Right lobe of liver (tissue), 6 donors: ENCODE measurements at regions not wholly inside any gene's neighbourhood (a gene's known extent, or its start where the extent isn't known, plus 50 kb on each side); places are given as distances from the start of the nearest gene placed in this dataset.

Experiments used
- ATAC-seq, 4 donors: fragments of 200-7000 bp; cut with Tn5 transposase; one replicate each; pipeline ENCODE4 v1.9.1; 2020; ENCODE audit warnings: mild to moderate bottlenecking in 4 of 4, moderate library complexity in 4 of 4
- DNase-seq, 3 donors: peaks; one replicate each; pipeline ENCODE4 v3.0.0-alpha.2; 2020
- H3K27ac ChIP-seq, 3 donors: fragments of 200-600 bp; one replicate each; pipeline ENCODE4 v1.8.0; 2022
- H3K27me3 ChIP-seq, 2 donors: fragments of 200-600 bp; one replicate each; pipeline ENCODE4 v1.8.0; 2022
- H3K36me3 ChIP-seq, 4 donors: fragments of 200-600 bp; sonication (generic) in 1 of 4; one replicate each; pipeline versions ENCODE4 v1.5.1 to v1.8.0; 2017 to 2022; ENCODE audit warnings: control low read depth in 1 of 4
- H3K4me1 ChIP-seq, 4 donors: fragments of 200-600 bp; sonication (generic) in 1 of 4; one replicate each; pipeline versions ENCODE4 v1.5.1 to v1.8.0; 2017 to 2022; ENCODE audit warnings: control low read depth in 1 of 4
- H3K4me3 ChIP-seq, 3 donors: fragments of 200-600 bp; one replicate each; pipeline ENCODE4 v1.8.0; 2022
- H3K9me3 ChIP-seq, 4 donors: fragments of 200-600 bp; sonication (generic) in 1 of 4; one replicate each; pipeline versions ENCODE4 v1.5.1 to v1.8.0; 2017 to 2022; ENCODE audit warnings: control low read depth in 1 of 4
- CTCF ChIP-seq, 4 donors: fragments of 200-600 bp in 3 of 4; fragments of 450-650 bp in 1 of 4; IDR thresholded peaks; one replicate each; pipeline versions ENCODE4 v1.5.1 to v1.8.0; 2016 to 2022; ENCODE audit warnings: antibody characterized with exemption in 4 of 4, mild to moderate bottlenecking in 2 of 4
- POLR2A ChIP-seq: fragments of 450-650 bp; IDR thresholded peaks from one replicate; pipeline ENCODE4 v1.6.1; 2017; ENCODE audit warnings: antibody characterized with exemption, mild to moderate bottlenecking
- WGBS: methylation state at CpG from one replicate; pipeline ENCODE4 v1.1.6; 2018; ENCODE audit warnings: low coverage, low lambda C conversion rate; ENCODE audit not compliant: insufficient coverage; ENCODE audit errors: missing lambda C conversion rate; 5-methylcytosine and 5-hydroxymethylcytosine counted together
- intact Hi-C, 2 donors: fragments of 100-400 bp; cut with DNase I; formaldehyde crosslinking; loops; one replicate each; pipeline versions ENCODE4 v1.11.2 to v1.14.1; 2022
- donor health status: DM: no; HTN: yes; CAD: no.
- donor health status: DM: no; HTN: no; CAD: no.
- donor health status: DM: no; HTN: no; CAD: no.
- donor health status: DM: no; HTN: yes; CAD: no.
- donor health status: DM: no; HTN: yes; CAD: no.

GRCh38 chr2:145777914-145778313, 1258.0 kb upstream of the ZEB2 start:
- Histone ChIP-seq H3K4me1 (no peaks in the 10 kb centered on the region), H3K36me3 (no peaks in the 10 kb centered on the region), H3K27me3 (no peaks in the 10 kb centered on the region), H3K4me3 (no peak overlapping the region), H3K9me3 (no peaks in the 10 kb centered on the region), H3K27ac (no peak overlapping the region)
- WGBS, result 84% methylated on average over 3 of the region's 3 CpGs
- DNase-seq (no peak), ATAC-seq (no peak)
- intact Hi-C loops, result no loop called here
- TF ChIP-seq POLR2A (no peak), CTCF (IDR thresholded peaks at IDR 0.05) (no peak)

DNA sequence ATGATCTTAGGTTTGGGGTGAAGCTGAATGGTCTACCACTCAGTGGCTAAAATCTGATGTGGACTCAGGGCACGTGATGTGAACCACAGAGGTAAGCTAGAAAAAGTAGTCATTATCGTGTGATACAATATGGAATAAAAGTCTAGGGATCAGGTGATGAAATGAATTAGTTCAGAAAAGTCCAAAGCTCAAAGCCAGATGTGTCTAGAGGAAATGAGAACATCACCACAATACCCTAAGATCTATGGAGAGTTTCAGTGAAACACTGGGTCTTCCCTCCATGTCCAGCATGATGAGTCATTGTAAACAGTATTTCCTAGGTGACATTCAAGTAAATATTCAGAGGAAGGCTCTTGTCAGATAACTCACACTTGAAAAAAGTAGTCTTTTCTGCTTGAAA, 1257.4 kb upstream of the ZEB2 start:
- TF ChIP-seq POLR2A, result no peak
- no peak for TF ChIP-seq CTCF (IDR thresholded peaks at IDR 0.05)
- H3K27ac ChIP-seq, result no peak overlapping the region
- WGBS, result 94% methylated on average over 2 of the region's 2 CpGs
- no peaks in the 10 kb centered on the region for H3K4me1 ChIP-seq
- DNase-seq, result no peak
- intact Hi-C loops, result no loop called here
- no peaks in the 10 kb centered on the region for H3K36me3 ChIP-seq
- ATAC-seq, result peak in 1 of 4 donors; percentile 83
- H3K4me3 ChIP-seq, result no peak overlapping the region
- no peaks in the 10 kb centered on the region for H3K9me3 ChIP-seq
- H3K27me3 ChIP-seq, result no peaks in the 10 kb centered on the region

DNA sequence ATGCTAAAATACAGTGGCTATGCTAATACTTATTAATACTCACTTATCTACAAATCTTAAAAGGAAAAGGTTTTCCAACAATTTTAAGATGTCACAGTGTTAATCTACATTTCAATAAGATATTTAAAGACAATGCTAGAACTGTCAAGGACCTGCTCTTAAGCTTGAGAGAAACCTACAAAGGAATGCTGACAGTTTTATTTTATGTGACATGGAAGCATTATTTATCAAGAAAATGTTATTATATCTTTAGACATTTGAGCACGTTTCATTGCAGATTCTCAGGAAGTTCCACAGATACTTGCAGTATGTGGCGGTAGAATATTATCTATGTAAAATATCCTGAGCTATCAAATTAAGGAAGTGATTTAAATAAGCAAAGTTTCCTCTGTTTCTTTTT, 1255.7 kb upstream of the ZEB2 start:
- TF ChIP-seq CTCF (IDR thresholded peaks at IDR 0.05) (no peak), POLR2A (no peak)
- no peak for DNase-seq
- no peaks in the 10 kb centered on the region for H3K27me3 ChIP-seq
- 60% methylated on average over 2 of the region's 2 CpGs for WGBS
- intact Hi-C loops, result no loop called here
- no peak overlapping the region for H3K27ac ChIP-seq
- H3K4me1 ChIP-seq, result no peaks in the 10 kb centered on the region
- H3K9me3 ChIP-seq, result no peaks in the 10 kb centered on the region
- no peak overlapping the region for H3K4me3 ChIP-seq
- no peaks in the 10 kb centered on the region for H3K36me3 ChIP-seq
- no peak for ATAC-seq

- no peak for ATAC-seq
- TF ChIP-seq CTCF (IDR thresholded peaks at IDR 0.05) (no peak), POLR2A (no peak)
- intact Hi-C loops, result no loop called here
- Histone ChIP-seq H3K4me3 (no peak overlapping the region), H3K9me3 (no peaks in the 10 kb centered on the region), H3K27me3 (no peaks in the 10 kb centered on the region), H3K4me1 (no peaks in the 10 kb centered on the region), H3K27ac (no peak overlapping the region), H3K36me3 (no peaks in the 10 kb centered on the region)
- no peak for DNase-seq
Measured at GRCh38 chr2:145771525-145771924, 1251.6 kb upstream of the ZEB2 start.

- H3K36me3 ChIP-seq, result no peaks in the 10 kb centered on the region
- 79% methylated on average over 5 of the region's 5 CpGs for WGBS
- no peaks in the 10 kb centered on the region for H3K4me1 ChIP-seq
- H3K27me3 ChIP-seq, result no peaks in the 10 kb centered on the region
- no peaks in the 10 kb centered on the region for H3K9me3 ChIP-seq
- no peak overlapping the region for H3K27ac ChIP-seq
- H3K4me3 ChIP-seq, result no peak overlapping the region
- intact Hi-C loops, result no loop called here
- no peak for DNase-seq
- no peak for ATAC-seq
- TF ChIP-seq CTCF (IDR thresholded peaks at IDR 0.05) (no peak), POLR2A (no peak)
Measured at GRCh38 chr2:145769011-145769716, 1249.2 kb upstream of the ZEB2 start.
